NCI-H1930 (cell line): ENCODE measurements at regions not wholly inside any gene's neighbourhood (a gene's known extent, or its start where the extent isn't known, plus 50 kb on each side); places are given as distances from the start of the nearest gene placed in this dataset.
"Not testable (repeated sequence)": the region's sequence is repeated elsewhere in the genome, so short reads cannot be mapped to it uniquely, and the experiment has no call there.

ENCODE experiments used
- DNase-seq, 2 experiments: peaks; one replicate each; lab custom pipeline; 2025; lab: John Stamatoyannopoulos, UW

DNA sequence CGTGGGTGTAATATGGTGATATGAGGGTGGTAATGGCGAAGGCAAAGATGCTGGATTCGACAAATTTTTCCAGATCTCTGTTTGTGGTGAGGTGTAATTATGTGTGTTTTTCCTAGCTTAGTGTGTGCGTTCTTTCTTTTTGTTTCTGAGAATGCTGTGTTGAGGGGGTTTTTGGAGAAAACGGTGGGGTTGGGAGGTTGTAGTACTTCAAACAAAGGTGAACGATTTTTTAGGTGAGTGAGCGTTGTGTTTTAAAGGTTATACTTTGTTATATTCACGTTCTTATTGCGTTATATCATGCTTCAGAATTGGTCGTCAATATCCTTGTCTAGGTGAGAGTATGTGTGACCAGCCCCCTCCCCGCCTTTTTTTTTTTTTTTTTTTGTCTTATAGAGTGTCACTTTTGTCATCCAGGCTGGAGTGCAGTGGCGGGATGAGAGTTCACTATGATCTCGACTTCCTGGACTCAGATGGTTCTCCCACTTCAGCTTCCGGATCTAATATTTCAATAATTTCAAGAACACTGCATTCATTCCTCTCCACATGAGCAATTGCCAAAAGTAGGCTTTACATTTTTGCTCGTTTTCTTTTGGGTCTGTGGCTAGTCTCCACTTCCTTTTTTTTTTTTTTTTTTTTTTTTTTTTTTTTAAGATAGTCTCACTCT, 82.2 kb upstream of the RNU2-1 start:
- no peak for DNase-seq

DNA sequence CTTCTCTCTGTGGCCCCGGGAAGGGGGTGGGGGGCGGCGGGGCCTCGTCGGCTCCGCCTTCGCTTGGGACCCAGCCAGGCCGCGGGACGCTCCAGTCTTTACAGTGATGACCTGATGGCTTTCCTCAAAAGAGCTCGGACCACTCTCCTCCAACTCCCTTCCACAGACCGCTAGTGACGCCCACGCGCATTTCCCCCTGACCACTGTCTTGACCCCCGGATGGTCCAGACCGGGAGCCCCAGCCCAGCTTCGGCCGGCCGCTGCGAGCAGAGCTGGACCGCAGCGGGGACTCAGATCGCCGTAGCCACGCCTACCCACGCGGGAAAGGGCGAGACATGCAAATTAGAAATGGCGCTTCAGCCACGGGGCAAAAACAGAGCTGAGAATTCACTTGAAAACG, 81.6 kb upstream of the RNU2-1 start:
- DNase-seq: no peak

DNA sequence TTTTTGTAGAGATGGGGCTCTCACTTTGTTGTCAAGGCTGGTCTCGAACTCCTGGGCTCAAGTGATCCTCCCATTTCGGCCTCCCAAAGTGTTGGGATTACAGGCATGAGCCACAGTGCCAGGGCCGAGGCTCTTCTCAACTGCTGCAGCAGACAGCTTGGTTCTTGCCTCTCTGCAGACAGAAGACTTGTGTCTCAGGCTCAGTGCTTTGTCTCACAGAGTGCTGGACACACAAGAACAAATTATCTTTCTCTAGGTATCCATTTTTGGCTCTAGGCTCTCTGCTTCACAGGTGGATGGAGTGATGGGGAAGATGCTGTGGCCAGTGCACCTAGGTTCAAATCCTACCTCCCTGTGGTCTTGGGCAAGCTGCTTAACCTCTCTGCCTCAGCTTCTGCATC, 80.8 kb upstream of the RNU2-1 start:
- no peak for DNase-seq

DNA sequence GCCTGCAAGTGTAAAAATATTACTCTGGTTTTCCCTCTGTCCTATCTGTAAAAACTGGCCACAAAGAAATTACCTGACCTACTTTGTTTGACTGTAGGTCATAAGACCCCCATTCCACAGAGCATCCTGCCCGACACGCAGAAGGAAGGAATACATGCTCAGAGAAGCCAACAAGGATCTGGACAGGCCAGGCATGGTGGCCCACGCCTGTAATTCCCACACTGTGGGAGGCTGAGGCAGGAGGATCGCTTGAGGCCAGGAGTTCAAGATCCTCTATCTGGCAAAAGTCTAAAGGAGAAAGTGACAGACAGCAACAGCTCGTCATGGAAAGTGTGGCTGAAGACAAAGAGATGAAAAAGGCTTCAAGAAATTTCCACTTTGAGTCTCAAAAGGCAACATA, 78.2 kb upstream of the RNU2-1 start:
- DNase-seq: no peak

DNA sequence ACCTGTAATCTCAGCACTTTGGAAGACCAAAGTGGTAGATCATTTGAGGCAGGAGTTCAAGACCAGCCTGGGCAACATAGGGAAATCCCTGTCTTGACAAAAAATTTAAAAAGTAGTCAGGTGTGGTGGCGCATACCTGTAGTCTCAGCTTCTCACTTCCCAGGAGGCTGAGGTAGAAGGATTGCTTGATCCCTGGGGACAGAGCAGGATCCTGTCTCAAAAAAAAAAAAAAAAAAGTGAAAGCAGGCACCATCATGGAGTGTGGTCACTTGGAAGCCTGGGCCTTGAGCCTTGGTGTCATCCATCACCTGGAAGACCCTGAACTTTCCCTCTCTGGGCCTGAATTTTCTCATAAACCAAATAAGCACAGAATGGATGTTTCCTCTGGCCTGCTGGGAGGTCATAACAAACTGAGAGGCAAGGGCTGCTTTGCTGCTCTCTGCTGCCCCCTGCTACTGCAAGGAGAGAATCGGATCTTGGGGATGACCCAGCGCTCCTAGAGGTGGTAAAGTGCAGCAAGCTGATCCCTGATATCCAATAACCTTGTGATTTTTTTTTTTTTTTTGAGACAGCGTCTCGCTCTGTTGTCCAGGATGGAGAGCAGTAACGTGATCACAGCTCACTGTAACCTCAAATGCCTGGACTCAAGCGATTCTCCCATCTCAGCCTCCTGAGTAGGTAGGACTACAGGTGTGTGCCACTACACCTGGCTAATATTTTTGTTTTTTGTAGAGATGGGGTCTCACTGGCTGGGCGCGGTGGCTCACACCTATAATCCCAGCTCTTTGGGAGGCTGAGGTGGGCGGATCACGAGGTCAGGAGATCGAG, 75.9 kb upstream of the RNU2-1 start:
- DNase-seq: no peak

DNA sequence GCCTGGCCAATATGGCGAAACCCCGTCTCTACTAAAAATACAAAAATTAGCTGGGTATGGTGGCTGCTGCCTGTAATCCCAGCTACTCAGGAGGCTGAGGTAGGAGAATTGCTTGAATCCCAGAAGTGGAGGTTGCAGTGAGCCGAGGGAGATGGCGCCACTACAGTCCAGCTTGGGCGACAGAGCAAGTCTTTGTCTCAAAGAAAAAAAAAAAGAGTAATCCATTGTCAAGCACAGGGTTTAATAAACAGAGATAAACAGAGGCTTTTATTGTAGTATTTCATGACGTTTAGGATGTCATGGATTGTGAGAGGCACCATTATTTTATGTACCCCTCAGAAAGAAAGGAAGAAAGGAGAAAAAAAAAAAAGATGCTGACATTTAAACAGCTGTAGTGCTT, 75.2 kb upstream of the RNU2-1 start:
- no peak for DNase-seq

DNA sequence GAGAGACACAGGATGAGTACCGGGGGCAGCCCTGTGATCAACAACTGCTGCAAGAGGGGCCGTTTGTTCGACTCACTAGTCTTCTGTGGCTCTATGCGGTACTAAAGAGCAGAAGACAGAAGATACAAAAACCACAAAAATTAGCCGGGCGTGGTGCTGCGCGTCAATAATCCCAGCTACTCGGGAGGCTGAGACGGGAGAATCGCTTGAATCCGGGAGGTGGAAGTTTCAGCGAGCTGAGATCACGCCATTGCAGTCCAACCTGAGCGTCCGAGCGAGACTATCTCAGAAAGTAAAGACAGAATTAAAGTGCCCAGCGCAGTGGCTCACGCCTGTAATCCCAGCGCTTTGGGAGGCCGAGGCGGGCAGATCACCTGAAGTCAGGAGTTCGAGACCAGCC, 71.0 kb upstream of the RNU2-1 start:
- DNase-seq: not testable (repeated sequence)

DNA sequence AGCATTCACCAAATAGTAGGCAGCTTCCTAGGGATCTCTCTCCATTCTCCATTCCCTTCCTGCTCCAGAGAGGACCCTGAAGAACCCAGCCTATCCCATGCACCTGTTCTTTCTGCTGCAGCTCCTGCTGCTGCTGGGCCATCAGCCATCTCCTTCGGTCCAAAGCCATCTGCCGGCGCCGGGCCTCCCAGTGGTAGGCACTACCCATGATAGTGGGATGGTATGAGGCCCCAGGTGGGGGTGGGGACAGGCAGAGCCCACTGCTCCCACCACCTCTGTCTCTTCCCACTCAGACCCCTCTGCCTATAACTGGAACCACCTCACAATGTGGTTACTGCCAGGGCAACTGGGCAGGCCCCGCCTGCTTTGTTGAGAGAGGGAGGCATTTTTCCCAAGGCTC, 69.3 kb upstream of the RNU2-1 start:
- not testable (repeated sequence) for DNase-seq

DNA sequence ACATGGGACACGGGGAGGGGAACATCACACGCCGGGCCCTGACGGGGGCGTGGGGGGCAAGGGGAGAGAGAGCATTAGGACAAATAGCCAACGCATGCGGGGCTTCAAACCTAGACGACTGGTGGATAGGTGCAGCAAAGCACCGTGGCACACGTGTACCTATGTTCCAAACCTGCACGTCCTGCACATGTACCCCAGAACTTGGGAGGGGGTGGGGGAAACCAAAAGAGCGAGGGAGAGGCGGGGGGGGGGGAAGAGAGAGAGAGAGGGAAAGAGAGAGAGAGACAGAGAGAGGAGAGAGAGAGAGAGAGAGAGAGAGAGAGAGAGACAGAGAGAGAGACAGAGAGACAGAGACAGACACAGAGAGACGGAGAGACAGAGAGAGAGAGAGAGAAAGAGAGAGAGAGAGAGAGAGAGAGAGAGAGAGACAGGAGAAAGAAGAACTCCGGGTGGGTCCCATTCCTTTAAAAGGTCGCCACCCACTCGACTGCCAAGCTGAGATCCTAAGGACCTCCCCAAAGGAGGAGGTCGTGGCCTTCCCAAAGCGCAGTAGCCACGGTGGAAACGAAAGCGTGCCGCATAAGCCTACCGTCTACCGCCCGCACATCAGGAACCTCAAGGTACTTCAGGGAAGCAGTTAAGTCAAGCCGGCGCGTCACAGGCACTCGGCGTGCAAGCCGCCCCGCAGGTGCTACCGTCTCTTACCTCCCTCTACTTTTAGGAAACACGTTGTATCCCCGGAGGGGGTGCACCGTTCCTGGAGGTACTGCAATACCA, 65.7 kb upstream of the RNU2-1 start:
- DNase-seq: not testable (repeated sequence)

DNA sequence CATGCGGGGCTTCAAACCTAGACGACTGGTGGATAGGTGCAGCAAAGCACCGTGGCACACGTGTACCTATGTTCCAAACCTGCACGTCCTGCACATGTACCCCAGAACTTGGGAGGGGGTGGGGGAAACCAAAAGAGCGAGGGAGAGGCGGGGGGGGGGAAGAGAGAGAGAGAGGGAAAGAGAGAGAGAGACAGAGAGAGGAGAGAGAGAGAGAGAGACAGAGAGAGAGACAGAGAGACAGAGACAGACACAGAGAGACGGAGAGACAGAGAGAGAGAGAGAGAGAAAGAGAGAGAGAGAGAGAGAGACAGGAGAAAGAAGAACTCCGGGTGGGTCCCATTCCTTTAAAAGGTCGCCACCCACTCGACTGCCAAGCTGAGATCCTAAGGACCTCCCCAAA, 55.9 kb upstream of the RNU2-1 start:
- not testable (repeated sequence) for DNase-seq

DNA sequence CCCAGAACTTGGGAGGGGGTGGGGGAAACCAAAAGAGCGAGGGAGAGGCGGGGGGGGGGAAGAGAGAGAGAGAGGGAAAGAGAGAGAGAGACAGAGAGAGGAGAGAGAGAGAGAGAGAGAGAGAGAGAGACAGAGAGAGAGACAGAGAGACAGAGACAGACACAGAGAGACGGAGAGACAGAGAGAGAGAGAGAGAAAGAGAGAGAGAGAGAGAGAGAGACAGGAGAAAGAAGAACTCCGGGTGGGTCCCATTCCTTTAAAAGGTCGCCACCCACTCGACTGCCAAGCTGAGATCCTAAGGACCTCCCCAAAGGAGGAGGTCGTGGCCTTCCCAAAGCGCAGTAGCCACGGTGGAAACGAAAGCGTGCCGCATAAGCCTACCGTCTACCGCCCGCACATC, 49.8 kb upstream of the RNU2-1 start:
- DNase-seq: not testable (repeated sequence)
